Type B pancreatic cell (in vitro differentiated cells): ENCODE measurements at regions not wholly inside any gene's neighbourhood (a gene's known extent, or its start where the extent isn't known, plus 50 kb on each side); places are given as distances from the start of the nearest gene placed in this dataset.

Experiments
- DNase-seq: peaks from one replicate; pipeline ENCODE4 v3.0.0; 2021; ENCODE audit warnings: mixed read lengths; ENCODE audit not compliant: unreplicated experiment; ENCODE audit errors: extremely low spot score
- H3K27ac Mint-ChIP-seq: 2 replicates; pipeline ENCODE4 v1.8.0; 2021; ENCODE audit warnings: mild to moderate bottlenecking, mixed read lengths
- H3K27me3 Mint-ChIP-seq: 2 replicates; pipeline ENCODE4 v1.8.0; 2021; ENCODE audit warnings: mixed read lengths
- H3K36me3 Mint-ChIP-seq: 2 replicates; pipeline ENCODE4 v1.8.0; 2021; ENCODE audit warnings: mixed read lengths
- H3K4me1 Mint-ChIP-seq: one replicate; pipeline ENCODE4 v1.8.0; 2021; ENCODE audit warnings: mixed read lengths; ENCODE audit not compliant: unreplicated experiment
- H3K4me3 Mint-ChIP-seq: 2 replicates; pipeline ENCODE4 v1.8.0; 2021; ENCODE audit warnings: mild to moderate bottlenecking, mixed read lengths
- H3K9me3 Mint-ChIP-seq: 2 replicates; pipeline ENCODE4 v1.8.0; 2021; ENCODE audit warnings: mixed read lengths
- CTCF ChIP-seq: fragments of 200-600 bp; sonication (generic); conservative IDR thresholded peaks from 2 replicates; pipeline ENCODE4 v1.5.0; 2021; ENCODE audit warnings: antibody characterized with exemption, mild to moderate bottlenecking

GRCh38 chr1:105362438-105362837 lies 1612.7 kb downstream of the AMY1C start:
- H3K36me3 Mint-ChIP-seq, result no peaks in the 10 kb centered on the region
- no peak for TF ChIP-seq CTCF
- H3K9me3 Mint-ChIP-seq, result no peaks in the 10 kb centered on the region
- no peaks in the 10 kb centered on the region for H3K4me1 Mint-ChIP-seq
- no peak overlapping the region for H3K4me3 Mint-ChIP-seq
- DNase-seq, result no peak
- H3K27me3 Mint-ChIP-seq, result no peaks in the 10 kb centered on the region
- H3K27ac Mint-ChIP-seq, result no peak overlapping the region

GRCh38 chr1:105368446-105368845 lies 1618.7 kb downstream of the AMY1C start:
- Mint-ChIP-seq H3K27me3 (no peaks in the 10 kb centered on the region), H3K9me3 (no peaks in the 10 kb centered on the region), H3K4me3 (no peak overlapping the region), H3K4me1 (no peaks in the 10 kb centered on the region), H3K27ac (no peak overlapping the region), H3K36me3 (no peaks in the 10 kb centered on the region)
- no peak for DNase-seq
- no peak for TF ChIP-seq CTCF

- H3K27ac Mint-ChIP-seq, result no peak overlapping the region
- no peak overlapping the region for H3K4me3 Mint-ChIP-seq
- no peaks in the 10 kb centered on the region for H3K27me3 Mint-ChIP-seq
- no peaks in the 10 kb centered on the region for H3K36me3 Mint-ChIP-seq
- DNase-seq, result no peak
- no peak for TF ChIP-seq CTCF
- H3K9me3 Mint-ChIP-seq, result no peaks in the 10 kb centered on the region
- H3K4me1 Mint-ChIP-seq, result no peaks in the 10 kb centered on the region
These were observed 1624.0 kb downstream of the AMY1C start for GRCh38 chr1:105373681-105374080.

GRCh38 chr1:105386489-105386888 lies 1636.8 kb downstream of the AMY1C start:
- no peaks in the 10 kb centered on the region for H3K27me3 Mint-ChIP-seq
- no peak overlapping the region for H3K27ac Mint-ChIP-seq
- H3K4me1 Mint-ChIP-seq, result no peaks in the 10 kb centered on the region
- H3K36me3 Mint-ChIP-seq, result no peaks in the 10 kb centered on the region
- no peaks in the 10 kb centered on the region for H3K9me3 Mint-ChIP-seq
- no peak for TF ChIP-seq CTCF
- no peak for DNase-seq
- H3K4me3 Mint-ChIP-seq, result no peak overlapping the region

GRCh38 chr1:105396001-105396400 lies 1646.3 kb downstream of the AMY1C start:
- no peak for DNase-seq
- H3K36me3 Mint-ChIP-seq, result no peaks in the 10 kb centered on the region
- TF ChIP-seq CTCF, result no peak
- no peaks in the 10 kb centered on the region for H3K4me1 Mint-ChIP-seq
- H3K27ac Mint-ChIP-seq, result no peak overlapping the region
- H3K9me3 Mint-ChIP-seq, result no peaks in the 10 kb centered on the region
- H3K4me3 Mint-ChIP-seq, result no peak overlapping the region
- no peaks in the 10 kb centered on the region for H3K27me3 Mint-ChIP-seq

GRCh38 chr1:105398909-105399308 lies 1649.2 kb downstream of the AMY1C start:
- H3K4me1 Mint-ChIP-seq, result no peaks in the 10 kb centered on the region
- H3K36me3 Mint-ChIP-seq, result no peaks in the 10 kb centered on the region
- H3K27ac Mint-ChIP-seq, result no peak overlapping the region
- no peaks in the 10 kb centered on the region for H3K27me3 Mint-ChIP-seq
- no peak overlapping the region for H3K4me3 Mint-ChIP-seq
- no peak for DNase-seq
- no peaks in the 10 kb centered on the region for H3K9me3 Mint-ChIP-seq
- TF ChIP-seq CTCF, result no peak
